ENCODE measurements at regions not wholly inside any gene's neighbourhood (a gene's known extent, or its start where the extent isn't known, plus 50 kb on each side); places are given as distances from the start of the nearest gene placed in this dataset.

GRCh38 chr1:13976485-13976884, 276.5 kb downstream of the PRDM2 start:
- DNase-seq (ENCODE audit: low read depth) = no peak
- TF ChIP-seq CTCF (IDR thresholded peaks at IDR 0.05; ENCODE audit: low read length, missing control alignments) = no peak
- no peak overlapping the region for H3K4me3 ChIP-seq (replicated peaks; ENCODE audit: low read depth, low read length)

- TF ChIP-seq CTCF (IDR thresholded peaks at IDR 0.05; ENCODE audit: low read length, missing control alignments) = no peak
- DNase-seq (ENCODE audit: low read depth) = no peak
- no peak overlapping the region for H3K4me3 ChIP-seq (replicated peaks; ENCODE audit: low read depth, low read length)
Observed at GRCh38 chr1:13981142-13981541, 281.2 kb downstream of the PRDM2 start.

- no peak for TF ChIP-seq CTCF (IDR thresholded peaks at IDR 0.05; ENCODE audit: low read length, missing control alignments)
- no peak overlapping the region for H3K4me3 ChIP-seq (replicated peaks; ENCODE audit: low read depth, low read length)
- DNase-seq (ENCODE audit: low read depth) = no peak
Observed at GRCh38 chr1:13983393-13983792, 283.4 kb downstream of the PRDM2 start.

- TF ChIP-seq CTCF (IDR thresholded peaks at IDR 0.05; ENCODE audit: low read length, missing control alignments) = no peak
- no peak for DNase-seq (ENCODE audit: low read depth)
- H3K4me3 ChIP-seq (replicated peaks; ENCODE audit: low read depth, low read length) = no peak overlapping the region
Observed at GRCh38 chr1:13990939-13991338, 291.0 kb downstream of the PRDM2 start.

- DNase-seq (ENCODE audit: low read depth) = no peak
- no peak for TF ChIP-seq CTCF (IDR thresholded peaks at IDR 0.05; ENCODE audit: low read length, missing control alignments)
- H3K4me3 ChIP-seq (replicated peaks; ENCODE audit: low read depth, low read length) = no peak overlapping the region
Observed at GRCh38 chr1:13992489-13993285, 292.7 kb downstream of the PRDM2 start.

- H3K4me3 ChIP-seq (replicated peaks; ENCODE audit: low read depth, low read length) = no peak overlapping the region
- no peak for DNase-seq (ENCODE audit: low read depth)
- TF ChIP-seq CTCF (IDR thresholded peaks at IDR 0.05; ENCODE audit: low read length, missing control alignments) = no peak
Observed at GRCh38 chr1:13994386-13994785, 294.4 kb downstream of the PRDM2 start.

GRCh38 chr1:13996334-13996733, 296.3 kb downstream of the PRDM2 start:
- no peak overlapping the region for H3K4me3 ChIP-seq (replicated peaks; ENCODE audit: low read depth, low read length)
- no peak for TF ChIP-seq CTCF (IDR thresholded peaks at IDR 0.05; ENCODE audit: low read length, missing control alignments)
- no peak for DNase-seq (ENCODE audit: low read depth)
